HEK293T (cell line): ENCODE measurements at regions not wholly inside any gene's neighbourhood (a gene's known extent, or its start where the extent isn't known, plus 50 kb on each side); places are given as distances from the start of the nearest gene placed in this dataset.

ENCODE experiments used
- ARNT ChIP-seq: fragments of 450-650 bp; IDR thresholded peaks from 2 replicates; pipeline ENCODE4 v1.6.1; 2017; ENCODE audit warnings: mild to moderate bottlenecking
- CTBP1 ChIP-seq: fragments of 450-650 bp; IDR thresholded peaks from 2 replicates; pipeline ENCODE4 v1.6.1; 2016; ENCODE audit warnings: borderline replicate concordance
- ELF4 ChIP-seq: fragments of 450-650 bp; IDR thresholded peaks from 2 replicates; pipeline ENCODE4 v1.6.1; 2017; ENCODE audit warnings: antibody characterized with exemption
- FOXK2 ChIP-seq: fragments of 450-650 bp; IDR thresholded peaks from 2 replicates; pipeline ENCODE4 v1.6.1; 2016; ENCODE audit warnings: mild to moderate bottlenecking
- FOXM1 ChIP-seq: fragments of 450-650 bp; IDR thresholded peaks from 2 replicates; pipeline ENCODE4 v1.6.1; 2017; ENCODE audit warnings: mild to moderate bottlenecking, borderline replicate concordance
- L3MBTL2 ChIP-seq: fragments of 450-650 bp; conservative IDR thresholded peaks from 2 replicates; pipeline ENCODE4 v1.6.1; 2016; ENCODE audit warnings: mild to moderate bottlenecking
- NFRKB ChIP-seq: fragments of 450-650 bp; IDR thresholded peaks from 2 replicates; pipeline ENCODE4 v1.6.1; 2016; ENCODE audit warnings: mild to moderate bottlenecking, moderate library complexity
- SP1 ChIP-seq: fragments of 450-650 bp; IDR thresholded peaks from 2 replicates; pipeline ENCODE4 v1.6.1; 2017
- TARDBP ChIP-seq: fragments of 450-650 bp; IDR thresholded peaks from 2 replicates; pipeline ENCODE4 v1.6.1; 2016
- ZNF384 ChIP-seq: fragments of 450-650 bp; IDR thresholded peaks from 2 replicates; pipeline ENCODE4 v1.6.1; 2016

- no peak for TF ChIP-seq TARDBP
- no peak for TF ChIP-seq ZNF384
- no peak for TF ChIP-seq ARNT
- TF ChIP-seq ELF4: no peak
- TF ChIP-seq CTBP1: no peak
- no peak for TF ChIP-seq SP1
- TF ChIP-seq FOXK2: no peak
- no peak for TF ChIP-seq NFRKB
- TF ChIP-seq FOXM1: no peak
- TF ChIP-seq L3MBTL2: no peak
Observed at GRCh38 chr2:239786791-239787190, 238.4 kb downstream of the NDUFA10 start.
